ENCODE measurements at regions not wholly inside any gene's neighbourhood (a gene's known extent, or its start where the extent isn't known, plus 50 kb on each side); places are given as distances from the start of the nearest gene placed in this dataset.

GRCh38 chr15:38761681-38762080 lies 197.1 kb upstream of the RASGRP1 start:
- H3K79me1 ChIP-seq (ENCODE audit: low read depth, low read length), result no peaks in the 10 kb centered on the region
- POLR2A ChIA-PET (ENCODE audit: partially characterized antibody), result no interaction called here
- TF ChIP-seq SP1 (IDR thresholded peaks at IDR 0.05; ENCODE audit: low read depth, low read length) (no peak), CTCF (IDR thresholded peaks at IDR 0.05; ENCODE audit: control extremely low read depth in 1 of 3, insufficient read depth in 1 of 3, low read depth in 1 of 3, low read length in 3 of 3) (no peak), KDM1A (IDR thresholded peaks at IDR 0.05; ENCODE audit: borderline replicate concordance, low read length) (no peak), TCF12 (IDR thresholded peaks at IDR 0.05; ENCODE audit: low read depth, low read length) (no peak), CTBP2 (IDR thresholded peaks at IDR 0.05; ENCODE audit: borderline replicate concordance, insufficient read depth, insufficient read length, low read length) (no peak), BRCA1 (IDR thresholded peaks at IDR 0.05; ENCODE audit: low read depth, low read length) (no peak), SIRT6 (IDR thresholded peaks at IDR 0.05; ENCODE audit: low read length) (no peak), RBBP5 (IDR thresholded peaks at IDR 0.05; ENCODE audit: borderline replicate concordance, low read depth, low read length) (no peak), PHF8 (conservative IDR thresholded peaks at IDR 0.05; ENCODE audit: low read depth, low read length) (no peak), SIN3A (conservative IDR thresholded peaks at IDR 0.05 in 1 of 2, IDR thresholded peaks at IDR 0.05 in 1 of 2; ENCODE audit: low read depth in 1 of 2, low read length in 2 of 2) (no peak), NRF1 (IDR thresholded peaks at IDR 0.05; ENCODE audit: low read depth, low read length) (no peak)
- TF ChIP-seq, protein P1, sequence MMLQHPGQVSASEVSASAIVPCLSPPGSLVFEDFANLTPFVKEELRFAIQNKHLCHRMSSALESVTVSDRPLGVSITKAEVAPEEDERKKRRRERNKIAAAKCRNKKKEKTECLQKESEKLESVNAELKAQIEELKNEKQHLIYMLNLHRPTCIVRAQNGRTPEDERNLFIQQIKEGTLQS (IDR thresholded peaks at IDR 0.05; ENCODE audit: insufficient read depth, low read depth, low read length), result no peak

More at GRCh38 chr15:38761681-38762080, 197.1 kb upstream of the RASGRP1 start:
- Histone ChIP-seq H3K4me2 (ENCODE audit: insufficient read depth in 1 of 2, low read depth in 2 of 2, low read length in 2 of 2) (no peak overlapping the region), H2BK5ac (ENCODE audit: low read depth, low read length) (no peak overlapping the region), H4K8ac (ENCODE audit: extremely low read depth, insufficient read depth, low read length) (no peak overlapping the region), H2BK120ac (replicated peaks; ENCODE audit: low read depth, low read length) (no peak overlapping the region), H3K9ac (replicated peaks in 1 of 4; ENCODE audit: extremely low read depth in 1 of 4, low read depth in 3 of 4, low read length in 3 of 4) (no peak overlapping the region), H3K36me3 (ENCODE audit: control insufficient read depth in 2 of 4, insufficient read depth in 4 of 4, low read length in 3 of 4) (no peaks in the 10 kb centered on the region), H3K9me3 (ENCODE audit: insufficient read depth in 2 of 2, low read depth in 1 of 2, low read length in 1 of 2) (no peaks in the 10 kb centered on the region), H2AFZ (ENCODE audit: low read length) (no peak overlapping the region), H3K56ac (replicated peaks; ENCODE audit: insufficient read length, low read depth, low read length) (no peak overlapping the region), H4K20me1 (replicated peaks in 1 of 2; ENCODE audit: control insufficient read depth in 1 of 2, insufficient read depth in 2 of 2, low read length in 2 of 2) (no peaks in the 10 kb centered on the region), H3K4me3 (ENCODE audit: extremely low read depth in 1 of 4, insufficient read depth in 2 of 4, low read depth in 3 of 4, low read length in 4 of 4) (no peak overlapping the region), H2BK12ac (ENCODE audit: low read depth, low read length) (no peak overlapping the region), H3K27me3 (replicated peaks in 1 of 4; ENCODE audit: control insufficient read depth in 3 of 4, extremely low read depth in 1 of 4, insufficient read depth in 3 of 4, low read length in 3 of 4) (no peaks in the 10 kb centered on the region), H3K27ac (ENCODE audit: low read depth, low read length) (no peak overlapping the region), H4K5ac (ENCODE audit: insufficient read length, low read depth, low read length) (no peak overlapping the region), H3K18ac (ENCODE audit: extremely low read depth, low read length) (no peak overlapping the region), H3K23ac (ENCODE audit: insufficient read length) (no peak overlapping the region), H3K23me2 (ENCODE audit: low read depth, low read length) (no peaks in the 10 kb centered on the region), H2AK5ac (ENCODE audit: low read depth, low read length) (no peak overlapping the region), H2BK20ac (ENCODE audit: low read length) (no peak overlapping the region), H3K14ac (ENCODE audit: insufficient read length) (no peak overlapping the region), H3K79me2 (ENCODE audit: control insufficient read depth in 1 of 2, insufficient read depth in 2 of 2, low read length in 2 of 2) (no peaks in the 10 kb centered on the region), H2BK15ac (ENCODE audit: low read length) (no peak overlapping the region), H3K4ac (replicated peaks; ENCODE audit: insufficient read length, low read depth, low read length) (no peak overlapping the region), H3K4me1 (replicated peaks in 1 of 4; ENCODE audit: control insufficient read depth in 3 of 4, insufficient read depth in 4 of 4, low read length in 3 of 4) (no peaks in the 10 kb centered on the region), H4K91ac (replicated peaks; ENCODE audit: insufficient read length, low read length) (no peak overlapping the region)
- FAIRE-seq (no peak), DNase-seq (ENCODE audit: low read depth in 1 of 2, low spot score in 2 of 2) (no peak)
- CTCF ChIA-PET (ENCODE audit: partially characterized antibody), result interaction anchor here (1.0 kb wide), 1 partner anchor 62 kb away, joined by 3 read pairs; no protein-coding TSS in a partner anchor
- WGBS, 2 experiments (ENCODE audit: extremely low coverage in 1 of 2, insufficient coverage in 1 of 2, insufficient read length in 1 of 2, insufficient replicate concordance in 2 of 2, low coverage in 1 of 2, low lambda C conversion rate in 2 of 2, missing lambda C conversion rate in 1 of 2), result 92% methylated on average over 2 of the region's 2 CpGs; no CpG with 5 or more reads in 1 of the 2 experiments
